ENCODE measurements at regions not wholly inside any gene's neighbourhood (a gene's known extent, or its start where the extent isn't known, plus 50 kb on each side); places are given as distances from the start of the nearest gene placed in this dataset.

GRCh38 chr1:82836973-82837680, 1036.4 kb downstream of the ADGRL2 start:
- no peak for DNase-seq (ENCODE audit: low read depth in 3 of 3)

- DNase-seq (ENCODE audit: low read depth in 3 of 3) = no peak
Measured at GRCh38 chr1:82836213-82836972, 1035.7 kb downstream of the ADGRL2 start.

GRCh38 chr1:82830690-82831380, 1030.1 kb downstream of the ADGRL2 start:
- DNase-seq (ENCODE audit: low read depth in 3 of 3) = no peak

GRCh38 chr1:82829527-82829926, 1028.8 kb downstream of the ADGRL2 start:
- no peak for DNase-seq (ENCODE audit: low read depth in 3 of 3)

GRCh38 chr1:82823876-82824275, 1023.1 kb downstream of the ADGRL2 start:
- DNase-seq (ENCODE audit: low read depth in 3 of 3) = no peak

GRCh38 chr1:82820816-82821215, 1020.1 kb downstream of the ADGRL2 start:
- DNase-seq (ENCODE audit: low read depth in 3 of 3) = no peak

- no peak for DNase-seq (ENCODE audit: low read depth in 3 of 3)
Measured at GRCh38 chr1:82819234-82819633, 1018.5 kb downstream of the ADGRL2 start.

- no peak for DNase-seq (ENCODE audit: low read depth in 3 of 3)
Measured at GRCh38 chr1:82818586-82818985, 1017.9 kb downstream of the ADGRL2 start.

- DNase-seq (ENCODE audit: low read depth in 3 of 3) = no peak
Measured at GRCh38 chr1:82813386-82813785, 1012.7 kb downstream of the ADGRL2 start.

- DNase-seq (ENCODE audit: low read depth in 3 of 3) = no peak
Measured at GRCh38 chr1:82810601-82811000, 1009.9 kb downstream of the ADGRL2 start.

GRCh38 chr1:82807563-82807962, 1006.8 kb downstream of the ADGRL2 start:
- no peak for DNase-seq (ENCODE audit: low read depth in 3 of 3)

- DNase-seq (ENCODE audit: low read depth in 3 of 3) = no peak
Measured at GRCh38 chr1:82806133-82806532, 1005.4 kb downstream of the ADGRL2 start.

GRCh38 chr1:82801176-82801575, 1000.4 kb downstream of the ADGRL2 start:
- no peak for DNase-seq (ENCODE audit: low read depth in 3 of 3)

GRCh38 chr1:82800721-82801120, 1000.0 kb downstream of the ADGRL2 start:
- no peak for DNase-seq (ENCODE audit: low read depth in 3 of 3)

- DNase-seq (ENCODE audit: low read depth in 3 of 3) = no peak
Measured at GRCh38 chr1:82799261-82799660, 998.5 kb downstream of the ADGRL2 start.

- no peak for DNase-seq (ENCODE audit: low read depth in 3 of 3)
Measured at GRCh38 chr1:82795508-82796149, 994.9 kb downstream of the ADGRL2 start.

GRCh38 chr1:82792151-82792550, 991.4 kb downstream of the ADGRL2 start:
- no peak for DNase-seq (ENCODE audit: low read depth in 3 of 3)

- no peak for DNase-seq (ENCODE audit: low read depth in 3 of 3)
Measured at GRCh38 chr1:82790556-82790955, 989.8 kb downstream of the ADGRL2 start.

- no peak for DNase-seq (ENCODE audit: low read depth in 3 of 3)
Measured at GRCh38 chr1:82788660-82789059, 987.9 kb downstream of the ADGRL2 start.

- DNase-seq (ENCODE audit: low read depth in 3 of 3) = no peak
Measured at GRCh38 chr1:82788038-82788437, 987.3 kb downstream of the ADGRL2 start.

GRCh38 chr1:82786883-82787282, 986.1 kb downstream of the ADGRL2 start:
- DNase-seq (ENCODE audit: low read depth in 3 of 3) = no peak

GRCh38 chr1:82785268-82785790, 984.6 kb downstream of the ADGRL2 start:
- DNase-seq (ENCODE audit: low read depth in 3 of 3) = no peak
